Tibial nerve (tissue), 4 donors: ENCODE measurements at regions not wholly inside any gene's neighbourhood (a gene's known extent, or its start where the extent isn't known, plus 50 kb on each side); places are given as distances from the start of the nearest gene placed in this dataset.

ENCODE experiments used
- DNase-seq, 2 donors: peaks; one replicate each; pipeline ENCODE4 v3.0.0-alpha.2; 2019; ENCODE audit warnings: low spot score in 2 of 2
- H3K27ac ChIP-seq, 4 donors: fragments of 200-600 bp; sonication (generic) in 3 of 4; one replicate each; pipeline ENCODE4 v1.5.1; 2017 to 2019; ENCODE audit warnings: mild to moderate bottlenecking in 1 of 4
- H3K27me3 ChIP-seq, 2 donors: fragments of 200-600 bp; sonication (generic) in 1 of 2; one replicate each; pipeline versions ENCODE4 v1.5.1 to v1.6.0; 2017 to 2019
- H3K36me3 ChIP-seq, 3 donors: fragments of 200-600 bp; sonication (generic); one replicate each; pipeline ENCODE4 v1.5.1; 2018 to 2019
- H3K4me1 ChIP-seq, 4 donors: fragments of 200-600 bp; sonication (generic) in 3 of 4; one replicate each; pipeline ENCODE4 v1.5.1; 2017 to 2019
- H3K4me3 ChIP-seq, 4 donors: fragments of 200-600 bp; sonication (generic) in 3 of 4; one replicate each; pipeline ENCODE4 v1.5.1; 2017 to 2019; ENCODE audit warnings: mild to moderate bottlenecking in 1 of 4, moderate library complexity in 1 of 4
- H3K9me3 ChIP-seq, 4 donors: fragments of 200-600 bp; sonication (generic) in 3 of 4; one replicate each; pipeline ENCODE4 v1.5.1; 2017 to 2019
- EP300 ChIP-seq, 2 donors: sonication (generic); formaldehyde crosslinking; IDR thresholded peaks; one replicate each; pipeline ENCODE4 v1.6.1; 2017; ENCODE audit warnings: antibody characterized with exemption in 2 of 2, mild to moderate bottlenecking in 1 of 2
- POLR2A ChIP-seq, 2 donors: fragments of 450-650 bp; IDR thresholded peaks; one replicate each; pipeline ENCODE4 v1.6.1; 2017; ENCODE audit warnings: antibody characterized with exemption in 2 of 2, mild to moderate bottlenecking in 2 of 2, moderate library complexity in 2 of 2
- WGBS, 2 donors: methylation state at CpG; one replicate each; pipeline ENCODE4 v1.1.5; 2018; 5-methylcytosine and 5-hydroxymethylcytosine counted together
- TF ChIP-seq, protein P1 (sequence below), 5 experiments: fragments of 200-600 bp in 3 of 5; fragments of 450-650 bp in 2 of 5; sonication (generic) in 3 of 5; IDR thresholded peaks; one replicate each; pipeline ENCODE4 v1.5.1; 2016 to 2019; ENCODE audit warnings: antibody characterized with exemption in 5 of 5, mild to moderate bottlenecking in 3 of 5, moderate library complexity in 2 of 5

DNA sequence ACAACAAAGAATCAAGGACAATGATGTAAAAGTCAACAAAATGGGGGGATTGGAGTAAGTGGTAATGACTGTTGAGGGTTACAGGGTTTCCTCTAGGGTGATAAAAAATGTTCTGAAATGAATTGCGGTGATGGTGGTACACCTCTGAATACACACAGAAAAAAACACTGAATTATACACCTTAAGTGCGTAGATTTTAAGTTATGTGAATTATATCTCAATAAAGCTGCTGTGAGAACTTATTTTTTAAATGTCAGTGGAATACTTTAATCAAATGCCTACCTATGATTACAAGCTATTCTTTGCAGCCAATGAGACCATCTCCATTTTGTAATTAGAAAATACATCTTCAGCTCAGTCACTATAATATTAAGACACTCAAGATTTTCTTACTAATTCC is 53.5 kb downstream of the ZNF608 start:
- Histone ChIP-seq H3K27me3 (no peaks in the 10 kb centered on the region), H3K36me3 (no peaks in the 10 kb centered on the region), H3K27ac (peak overlapping the region in 1 of 4 donors; percentile 26), H3K4me1 (peaks cover 0 to 31% (median 4%) of the 10 kb centered on the region in 4 donors), H3K9me3 (no peaks in the 10 kb centered on the region), H3K4me3 (no peak overlapping the region)
- TF ChIP-seq POLR2A (IDR thresholded peaks at IDR 0.05): no peak
- TF ChIP-seq, protein P1, sequence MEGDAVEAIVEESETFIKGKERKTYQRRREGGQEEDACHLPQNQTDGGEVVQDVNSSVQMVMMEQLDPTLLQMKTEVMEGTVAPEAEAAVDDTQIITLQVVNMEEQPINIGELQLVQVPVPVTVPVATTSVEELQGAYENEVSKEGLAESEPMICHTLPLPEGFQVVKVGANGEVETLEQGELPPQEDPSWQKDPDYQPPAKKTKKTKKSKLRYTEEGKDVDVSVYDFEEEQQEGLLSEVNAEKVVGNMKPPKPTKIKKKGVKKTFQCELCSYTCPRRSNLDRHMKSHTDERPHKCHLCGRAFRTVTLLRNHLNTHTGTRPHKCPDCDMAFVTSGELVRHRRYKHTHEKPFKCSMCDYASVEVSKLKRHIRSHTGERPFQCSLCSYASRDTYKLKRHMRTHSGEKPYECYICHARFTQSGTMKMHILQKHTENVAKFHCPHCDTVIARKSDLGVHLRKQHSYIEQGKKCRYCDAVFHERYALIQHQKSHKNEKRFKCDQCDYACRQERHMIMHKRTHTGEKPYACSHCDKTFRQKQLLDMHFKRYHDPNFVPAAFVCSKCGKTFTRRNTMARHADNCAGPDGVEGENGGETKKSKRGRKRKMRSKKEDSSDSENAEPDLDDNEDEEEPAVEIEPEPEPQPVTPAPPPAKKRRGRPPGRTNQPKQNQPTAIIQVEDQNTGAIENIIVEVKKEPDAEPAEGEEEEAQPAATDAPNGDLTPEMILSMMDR (IDR thresholded peaks at IDR 0.05): no peak
- TF ChIP-seq EP300 (IDR thresholded peaks at IDR 0.05): no peak
- WGBS, 2 donors: 94 to 99% methylated on average over 2 of the region's 2 CpGs
- no peak for DNase-seq

DNA sequence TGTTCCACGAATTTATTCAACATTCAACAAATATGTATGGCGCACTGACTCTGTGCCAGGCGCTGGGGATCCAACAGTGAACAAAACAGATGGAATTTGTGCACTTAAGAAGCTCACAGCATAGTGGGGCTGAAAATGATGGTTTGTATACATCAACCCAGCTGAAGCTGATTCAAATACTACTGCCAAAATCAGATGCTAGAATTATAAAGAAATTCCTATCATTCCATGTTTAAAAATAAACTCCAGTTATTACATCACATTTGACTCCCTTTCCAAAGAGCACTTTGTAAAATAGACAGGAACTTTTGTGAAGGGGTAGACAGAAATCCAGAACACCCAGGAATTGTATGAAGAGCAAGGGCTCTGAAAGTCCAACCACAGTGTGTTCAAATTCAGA is 54.1 kb downstream of the ZNF608 start:
- Histone ChIP-seq H3K36me3 (no peaks in the 10 kb centered on the region), H3K27me3 (no peaks in the 10 kb centered on the region), H3K4me3 (no peak overlapping the region), H3K9me3 (no peaks in the 10 kb centered on the region), H3K27ac (peak overlapping the region in 1 of 4 donors; percentile 26), H3K4me1 (peaks cover 0 to 24% (median 4%) of the 10 kb centered on the region in 4 donors)
- WGBS, 2 donors: 44 to 47% methylated on average over 3 of the region's 3 CpGs
- no peak for DNase-seq
- TF ChIP-seq, protein P1 (IDR thresholded peaks at IDR 0.05): no peak
- TF ChIP-seq EP300 (IDR thresholded peaks at IDR 0.05) (no peak), POLR2A (IDR thresholded peaks at IDR 0.05) (no peak)

DNA sequence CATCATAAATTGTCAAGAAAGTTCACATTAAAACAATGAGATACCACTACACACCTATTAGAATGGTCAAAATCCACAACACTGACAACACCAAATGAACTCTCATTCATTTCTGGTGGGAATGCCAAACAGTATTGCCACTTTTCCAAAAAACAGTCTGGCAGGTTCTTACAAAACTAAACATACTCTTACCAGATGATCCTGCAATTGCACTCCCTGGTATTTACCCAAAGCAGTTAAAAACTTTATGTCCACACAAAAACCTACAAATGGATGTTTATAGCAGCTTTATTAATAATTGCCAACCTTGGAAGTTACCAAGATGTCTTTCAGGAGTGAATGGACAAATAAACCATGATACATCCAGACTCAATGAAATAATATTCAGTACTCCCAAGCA is 56.8 kb downstream of the ZNF608 start:
- Histone ChIP-seq H3K27ac (no peak overlapping the region), H3K36me3 (no peaks in the 10 kb centered on the region)
- TF ChIP-seq EP300 (IDR thresholded peaks at IDR 0.05): no peak
- no peak for TF ChIP-seq POLR2A (IDR thresholded peaks at IDR 0.05)
- TF ChIP-seq, protein P1 (IDR thresholded peaks at IDR 0.05): no peak

DNA sequence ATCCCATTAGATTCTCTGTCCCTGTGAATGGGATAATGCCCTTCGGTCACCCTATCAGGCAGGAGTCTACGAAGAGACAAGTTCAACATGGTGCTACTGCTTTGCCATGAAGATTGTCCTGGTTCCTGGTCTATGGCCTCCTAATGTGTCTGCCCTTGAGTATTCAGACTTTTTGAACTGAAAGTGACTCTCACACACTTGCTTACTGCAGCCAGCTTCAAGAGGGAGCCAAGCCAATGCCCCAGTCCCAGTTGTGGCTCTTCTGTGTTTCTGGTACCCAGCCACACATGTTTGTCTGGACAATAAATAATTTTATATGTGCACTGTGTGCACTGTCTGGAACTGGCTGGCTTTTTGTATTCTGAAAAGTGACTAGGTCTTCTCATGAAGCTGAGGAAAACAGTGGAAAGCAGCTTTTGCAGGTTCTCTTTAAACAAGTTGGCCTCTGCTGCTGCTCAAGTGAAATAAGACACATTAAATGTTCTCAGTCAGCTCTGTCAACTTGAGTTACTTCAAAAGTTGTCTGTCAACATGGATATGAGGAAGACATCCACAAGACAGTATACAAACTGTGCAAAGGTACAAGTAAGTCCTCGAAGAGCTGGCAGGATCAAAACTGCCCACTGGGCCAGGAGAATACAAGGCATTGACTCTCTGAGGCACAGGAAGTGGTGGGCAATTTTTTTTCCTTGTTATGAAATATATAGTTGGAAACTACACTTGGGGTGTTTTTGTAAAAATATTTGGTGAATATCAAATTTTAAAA is 60.0 kb downstream of the ZNF608 start:
- H3K4me1 ChIP-seq: peaks cover 0 to 15% (median 0%) of the 10 kb centered on the region in 4 donors
- H3K27ac ChIP-seq: no peak overlapping the region
- TF ChIP-seq, protein P1 (IDR thresholded peaks at IDR 0.05): no peak
- TF ChIP-seq POLR2A (IDR thresholded peaks at IDR 0.05): no peak
- no peak for TF ChIP-seq EP300 (IDR thresholded peaks at IDR 0.05)

More for the DNA sequence above, 56.8 kb downstream of the ZNF608 start:
- H3K4me1 ChIP-seq: peaks cover 0 to 34% (median 4%) of the 10 kb centered on the region in 4 donors
- no peak overlapping the region for H3K4me3 ChIP-seq
- no peak for DNase-seq
- H3K27me3 ChIP-seq: no peaks in the 10 kb centered on the region
- H3K9me3 ChIP-seq: no peaks in the 10 kb centered on the region

DNA sequence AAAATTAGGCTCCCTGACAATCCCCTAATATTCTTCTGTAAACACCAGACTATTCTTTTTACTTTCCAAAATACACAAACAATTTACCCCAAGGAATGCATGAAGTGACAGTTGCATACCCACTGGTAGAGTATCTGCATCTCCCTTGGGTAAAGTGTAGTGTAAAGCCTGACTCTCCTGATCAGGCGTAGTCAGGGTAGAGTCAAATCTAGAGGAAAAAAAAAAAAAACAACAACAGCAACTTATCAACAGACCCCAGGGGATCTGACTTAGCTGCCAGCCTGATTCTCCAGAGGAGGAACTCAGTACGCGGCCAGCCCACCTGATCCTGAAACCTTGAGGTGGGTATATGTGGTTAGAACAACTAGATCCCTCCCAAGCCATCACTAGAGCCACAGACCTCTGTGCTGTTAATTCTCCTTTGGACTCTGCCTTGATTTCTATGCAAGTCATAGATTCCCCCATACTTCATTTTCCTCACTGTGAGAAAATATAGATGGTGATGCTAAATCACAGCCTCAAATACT is 61.0 kb downstream of the ZNF608 start:
- peaks cover 0 to 13% (median 0%) of the 10 kb centered on the region in 4 donors for H3K4me1 ChIP-seq

More for the DNA sequence above, 60.0 kb downstream of the ZNF608 start:
- no peaks in the 10 kb centered on the region for H3K9me3 ChIP-seq
- H3K4me3 ChIP-seq: no peak overlapping the region
- no peaks in the 10 kb centered on the region for H3K36me3 ChIP-seq
- no peak for DNase-seq
- WGBS, 2 donors: 77% methylated on average over 3 of the region's 3 CpGs
- no peaks in the 10 kb centered on the region for H3K27me3 ChIP-seq

More for the DNA sequence above, 61.0 kb downstream of the ZNF608 start:
- H3K27ac ChIP-seq: no peak overlapping the region
- H3K4me3 ChIP-seq: no peak overlapping the region
- H3K9me3 ChIP-seq: no peaks in the 10 kb centered on the region
- DNase-seq: no peak
- H3K36me3 ChIP-seq: no peaks in the 10 kb centered on the region
- WGBS, 2 donors: 91 to 98% methylated on average over 3 of the region's 3 CpGs
- H3K27me3 ChIP-seq: no peaks in the 10 kb centered on the region
- no peak for TF ChIP-seq POLR2A (IDR thresholded peaks at IDR 0.05)
- no peak for TF ChIP-seq EP300 (IDR thresholded peaks at IDR 0.05)
- TF ChIP-seq, protein P1 (IDR thresholded peaks at IDR 0.05): no peak
